ENCODE measurements at regions not wholly inside any gene's neighbourhood (a gene's known extent, or its start where the extent isn't known, plus 50 kb on each side); places are given as distances from the start of the nearest gene placed in this dataset.
"Not testable (repeated sequence)": the region's sequence is repeated elsewhere in the genome, so short reads cannot be mapped to it uniquely, and the experiment has no call there.

DNA sequence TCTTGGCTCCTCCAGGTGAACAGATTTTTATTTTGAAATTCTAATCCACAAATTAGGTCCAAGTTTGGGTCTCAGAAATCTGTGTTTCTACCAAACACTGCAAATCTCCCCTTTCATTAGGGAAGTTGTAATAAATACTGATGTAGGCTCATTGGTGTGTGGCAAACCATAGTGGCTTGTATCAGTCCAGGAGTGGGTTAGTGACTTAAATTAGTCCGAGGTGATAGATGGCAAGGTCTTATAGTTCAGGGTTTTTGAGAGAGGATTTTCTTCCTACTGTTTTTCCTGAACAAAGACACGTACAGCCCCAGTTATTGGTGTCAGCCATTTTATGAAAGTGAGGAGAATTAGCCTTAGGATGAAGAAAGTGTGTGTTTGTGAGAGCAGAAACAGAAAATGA, 74.6 kb downstream of the RPRM start:
- no TSS peak for BruUV-seq (replicated peaks)
- DNase-seq (ENCODE audit: low read depth, low spot score) (no peak), ATAC-seq (no peak)
- TF ChIP-seq SIN3A (IDR thresholded peaks at IDR 0.05; ENCODE audit: borderline replicate concordance, insufficient read depth, low read depth, low read length) (no peak), POLR2AphosphoS5 (IDR thresholded peaks at IDR 0.05; ENCODE audit: low read depth, low read length) (no peak), TCF7L2 (IDR thresholded peaks at IDR 0.05; ENCODE audit: low read depth, low read length) (no peak)
- TF ChIP-seq, protein P1, sequence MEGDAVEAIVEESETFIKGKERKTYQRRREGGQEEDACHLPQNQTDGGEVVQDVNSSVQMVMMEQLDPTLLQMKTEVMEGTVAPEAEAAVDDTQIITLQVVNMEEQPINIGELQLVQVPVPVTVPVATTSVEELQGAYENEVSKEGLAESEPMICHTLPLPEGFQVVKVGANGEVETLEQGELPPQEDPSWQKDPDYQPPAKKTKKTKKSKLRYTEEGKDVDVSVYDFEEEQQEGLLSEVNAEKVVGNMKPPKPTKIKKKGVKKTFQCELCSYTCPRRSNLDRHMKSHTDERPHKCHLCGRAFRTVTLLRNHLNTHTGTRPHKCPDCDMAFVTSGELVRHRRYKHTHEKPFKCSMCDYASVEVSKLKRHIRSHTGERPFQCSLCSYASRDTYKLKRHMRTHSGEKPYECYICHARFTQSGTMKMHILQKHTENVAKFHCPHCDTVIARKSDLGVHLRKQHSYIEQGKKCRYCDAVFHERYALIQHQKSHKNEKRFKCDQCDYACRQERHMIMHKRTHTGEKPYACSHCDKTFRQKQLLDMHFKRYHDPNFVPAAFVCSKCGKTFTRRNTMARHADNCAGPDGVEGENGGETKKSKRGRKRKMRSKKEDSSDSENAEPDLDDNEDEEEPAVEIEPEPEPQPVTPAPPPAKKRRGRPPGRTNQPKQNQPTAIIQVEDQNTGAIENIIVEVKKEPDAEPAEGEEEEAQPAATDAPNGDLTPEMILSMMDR (IDR thresholded peaks at IDR 0.05) = no peak
- TF ChIP-seq, protein P2, sequence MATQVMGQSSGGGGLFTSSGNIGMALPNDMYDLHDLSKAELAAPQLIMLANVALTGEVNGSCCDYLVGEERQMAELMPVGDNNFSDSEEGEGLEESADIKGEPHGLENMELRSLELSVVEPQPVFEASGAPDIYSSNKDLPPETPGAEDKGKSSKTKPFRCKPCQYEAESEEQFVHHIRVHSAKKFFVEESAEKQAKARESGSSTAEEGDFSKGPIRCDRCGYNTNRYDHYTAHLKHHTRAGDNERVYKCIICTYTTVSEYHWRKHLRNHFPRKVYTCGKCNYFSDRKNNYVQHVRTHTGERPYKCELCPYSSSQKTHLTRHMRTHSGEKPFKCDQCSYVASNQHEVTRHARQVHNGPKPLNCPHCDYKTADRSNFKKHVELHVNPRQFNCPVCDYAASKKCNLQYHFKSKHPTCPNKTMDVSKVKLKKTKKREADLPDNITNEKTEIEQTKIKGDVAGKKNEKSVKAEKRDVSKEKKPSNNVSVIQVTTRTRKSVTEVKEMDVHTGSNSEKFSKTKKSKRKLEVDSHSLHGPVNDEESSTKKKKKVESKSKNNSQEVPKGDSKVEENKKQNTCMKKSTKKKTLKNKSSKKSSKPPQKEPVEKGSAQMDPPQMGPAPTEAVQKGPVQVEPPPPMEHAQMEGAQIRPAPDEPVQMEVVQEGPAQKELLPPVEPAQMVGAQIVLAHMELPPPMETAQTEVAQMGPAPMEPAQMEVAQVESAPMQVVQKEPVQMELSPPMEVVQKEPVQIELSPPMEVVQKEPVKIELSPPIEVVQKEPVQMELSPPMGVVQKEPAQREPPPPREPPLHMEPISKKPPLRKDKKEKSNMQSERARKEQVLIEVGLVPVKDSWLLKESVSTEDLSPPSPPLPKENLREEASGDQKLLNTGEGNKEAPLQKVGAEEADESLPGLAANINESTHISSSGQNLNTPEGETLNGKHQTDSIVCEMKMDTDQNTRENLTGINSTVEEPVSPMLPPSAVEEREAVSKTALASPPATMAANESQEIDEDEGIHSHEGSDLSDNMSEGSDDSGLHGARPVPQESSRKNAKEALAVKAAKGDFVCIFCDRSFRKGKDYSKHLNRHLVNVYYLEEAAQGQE (IDR thresholded peaks at IDR 0.05; ENCODE audit: insufficient read depth in 1 of 2, low read depth in 2 of 2, low read length in 1 of 2) = no peak
- no peaks in the 10 kb centered on the region for H3K27me3 ChIP-seq (ENCODE audit: control insufficient read depth, insufficient read depth, low read length)
- no peak overlapping the region for H3K27ac ChIP-seq (ENCODE audit: low read length)
- in situ Hi-C loops (cut with HindIII; ENCODE audit: low pct_unique_long_range_greater_than_20kb, low sequenced_read_pairs) (no loop called here), intact Hi-C loops (cut with micrococcal nuclease; ENCODE audit: unreplicated experiment) (no loop called here)
- H3K4me1 ChIP-seq (ENCODE audit: control insufficient read depth, insufficient read depth, low read length) = no peaks in the 10 kb centered on the region
- no peaks in the 10 kb centered on the region for H3K36me3 ChIP-seq (ENCODE audit: control insufficient read depth, insufficient read depth, low read length)
- CTCF ChIA-PET = no interaction called here
- H3K4me3 ChIP-seq (ENCODE audit: low read depth in 2 of 2, low read length in 2 of 2) = no peak overlapping the region
- H3K9me3 ChIP-seq (ENCODE audit: control insufficient read depth, insufficient read depth, low read depth, low read length) = no peaks in the 10 kb centered on the region
- POLR2A ChIA-PET = no interaction called here

DNA sequence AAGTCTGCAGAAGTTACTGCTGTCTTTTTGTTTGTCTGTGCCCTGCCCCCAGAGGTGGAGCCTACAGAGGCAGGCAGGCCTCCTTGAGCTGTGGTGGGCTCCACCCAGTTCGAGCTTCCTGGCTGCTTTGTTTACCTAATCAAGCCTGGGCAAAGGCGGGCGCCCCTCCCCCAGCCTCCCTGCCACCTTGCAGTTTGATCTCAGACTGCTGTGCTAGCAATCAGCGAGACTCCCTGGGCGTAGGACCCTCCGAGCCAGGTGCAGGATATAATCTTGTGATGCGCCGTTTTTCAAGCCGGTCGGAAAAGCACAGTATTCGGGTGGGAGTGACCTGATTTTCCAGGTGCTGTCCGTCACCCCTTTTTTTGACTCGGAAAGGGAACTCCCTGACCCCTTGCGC, 75.2 kb downstream of the RPRM start:
- DNase-seq (ENCODE audit: low read depth, low spot score); H3K36me3 ChIP-seq (ENCODE audit: control insufficient read depth, insufficient read depth, low read length); H3K27ac ChIP-seq (ENCODE audit: low read length); H3K9me3 ChIP-seq (ENCODE audit: control insufficient read depth, insufficient read depth, low read depth, low read length); in situ Hi-C loops (cut with HindIII; ENCODE audit: low pct_unique_long_range_greater_than_20kb, low sequenced_read_pairs); intact Hi-C loops (cut with micrococcal nuclease; ENCODE audit: unreplicated experiment); H3K4me1 ChIP-seq (ENCODE audit: control insufficient read depth, insufficient read depth, low read length); ATAC-seq; H3K4me3 ChIP-seq (ENCODE audit: low read depth in 2 of 2, low read length in 2 of 2); CTCF ChIA-PET; BruUV-seq (replicated peaks); POLR2A ChIA-PET; H3K27me3 ChIP-seq (ENCODE audit: control insufficient read depth, insufficient read depth, low read length): not testable (repeated sequence)

DNA sequence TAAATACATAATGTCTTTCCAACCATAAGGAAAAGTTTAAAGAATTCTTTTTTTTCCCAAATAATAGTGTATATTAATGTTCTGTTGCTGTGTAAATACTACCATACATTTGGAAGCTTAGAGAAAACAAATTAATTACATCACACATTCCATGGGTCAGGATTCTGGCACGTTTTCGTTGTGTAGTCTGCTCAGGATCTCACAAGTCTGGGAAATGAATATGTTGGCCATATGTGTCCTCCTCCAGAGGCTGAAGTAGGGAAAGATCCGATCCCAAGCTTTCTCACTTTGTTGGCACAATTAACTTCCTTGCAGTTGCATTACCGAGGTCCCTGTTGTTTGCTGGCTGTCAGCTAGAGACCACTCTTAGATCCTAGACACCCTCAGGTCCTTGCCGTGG, 83.9 kb downstream of the RPRM start:
- Histone ChIP-seq H3K9me3 (ENCODE audit: control insufficient read depth, insufficient read depth, low read depth, low read length) (no peaks in the 10 kb centered on the region), H3K36me3 (ENCODE audit: control insufficient read depth, insufficient read depth, low read length) (no peaks in the 10 kb centered on the region), H3K4me3 (ENCODE audit: low read depth in 2 of 2, low read length in 2 of 2) (no peak overlapping the region), H3K4me1 (ENCODE audit: control insufficient read depth, insufficient read depth, low read length) (no peaks in the 10 kb centered on the region), H3K27ac (ENCODE audit: low read length) (no peak overlapping the region), H3K27me3 (ENCODE audit: control insufficient read depth, insufficient read depth, low read length) (no peaks in the 10 kb centered on the region)
- intact Hi-C loops (cut with micrococcal nuclease; ENCODE audit: unreplicated experiment) (no loop called here), in situ Hi-C loops (cut with HindIII; ENCODE audit: low pct_unique_long_range_greater_than_20kb, low sequenced_read_pairs) (no loop called here)
- BruUV-seq (replicated peaks) = no TSS peak
- CTCF ChIA-PET = no interaction called here
- no peak for DNase-seq (ENCODE audit: low read depth, low spot score)
- ATAC-seq = no peak
- TF ChIP-seq TCF7L2 (IDR thresholded peaks at IDR 0.05; ENCODE audit: low read depth, low read length) (no peak), POLR2AphosphoS5 (IDR thresholded peaks at IDR 0.05; ENCODE audit: low read depth, low read length) (no peak), SIN3A (IDR thresholded peaks at IDR 0.05; ENCODE audit: borderline replicate concordance, insufficient read depth, low read depth, low read length) (no peak)
- TF ChIP-seq, protein P1 (IDR thresholded peaks at IDR 0.05) = no peak
- TF ChIP-seq, protein P2 (IDR thresholded peaks at IDR 0.05; ENCODE audit: insufficient read depth in 1 of 2, low read depth in 2 of 2, low read length in 1 of 2) = no peak
- POLR2A ChIA-PET = no interaction called here

Measured in Panc1 (cell line).